ENCODE measurements at regions not wholly inside any gene's neighbourhood (a gene's known extent, or its start where the extent isn't known, plus 50 kb on each side); places are given as distances from the start of the nearest gene placed in this dataset.
"Not testable (repeated sequence)": the region's sequence is repeated elsewhere in the genome, so short reads cannot be mapped to it uniquely, and the experiment has no call there.

- not testable (repeated sequence) for DNase-seq
These were observed 70.2 kb downstream of the ZNF726 start for GRCh38 chr19:23984911-23985310.

GRCh38 chr19:23986623-23987022 lies 71.9 kb downstream of the ZNF726 start:
- no peak for TF ChIP-seq POLR2A (IDR thresholded peaks at IDR 0.05; ENCODE audit: low read length)
- no peak for TF ChIP-seq GATA1 (IDR thresholded peaks at IDR 0.05; ENCODE audit: low read depth, low read length)
- DNase-seq, result no peak

- peak in 1 of 2 experiments; percentile 2 for DNase-seq
- TF ChIP-seq GATA1 (IDR thresholded peaks at IDR 0.05; ENCODE audit: low read depth, low read length), result no peak
- TF ChIP-seq POLR2A (IDR thresholded peaks at IDR 0.05; ENCODE audit: low read length), result no peak
These were observed 76.5 kb downstream of the ZNF726 start for GRCh38 chr19:23991170-23991569.

GRCh38 chr19:23992348-23992747 lies 77.7 kb downstream of the ZNF726 start:
- DNase-seq, result no peak
- TF ChIP-seq POLR2A (IDR thresholded peaks at IDR 0.05; ENCODE audit: low read length) (no peak), GATA1 (IDR thresholded peaks at IDR 0.05; ENCODE audit: low read depth, low read length) (no peak)

GRCh38 chr19:23993440-23993839 lies 78.8 kb downstream of the ZNF726 start:
- DNase-seq, result no peak
- TF ChIP-seq GATA1 (IDR thresholded peaks at IDR 0.05; ENCODE audit: low read depth, low read length), result no peak
- TF ChIP-seq POLR2A (IDR thresholded peaks at IDR 0.05; ENCODE audit: low read length), result no peak

- no peak for TF ChIP-seq POLR2A (IDR thresholded peaks at IDR 0.05; ENCODE audit: low read length)
- no peak for TF ChIP-seq GATA1 (IDR thresholded peaks at IDR 0.05; ENCODE audit: low read depth, low read length)
- DNase-seq, result peak; percentile 9 to 25
These were observed 81.9 kb downstream of the ZNF726 start for GRCh38 chr19:23996549-23996948.

GRCh38 chr19:23998568-23998967 lies 83.9 kb downstream of the ZNF726 start:
- no peak for TF ChIP-seq POLR2A (IDR thresholded peaks at IDR 0.05; ENCODE audit: low read length)
- no peak for TF ChIP-seq GATA1 (IDR thresholded peaks at IDR 0.05; ENCODE audit: low read depth, low read length)

GRCh38 chr19:23999821-24000610 lies 85.3 kb downstream of the ZNF726 start:
- no peak for TF ChIP-seq POLR2A (IDR thresholded peaks at IDR 0.05; ENCODE audit: low read length)
- TF ChIP-seq GATA1 (IDR thresholded peaks at IDR 0.05; ENCODE audit: low read depth, low read length), result no peak
- DNase-seq, result no peak

More at GRCh38 chr19:23998568-23998967, 83.9 kb downstream of the ZNF726 start:
- DNase-seq, result no peak

- TF ChIP-seq POLR2A (IDR thresholded peaks at IDR 0.05; ENCODE audit: low read length), result no peak
- no peak for DNase-seq
These were observed 86.0 kb downstream of the ZNF726 start for GRCh38 chr19:24000656-24001055.

GRCh38 chr19:24002256-24002945 lies 84.6 kb upstream of the ZNF254 start:
- TF ChIP-seq POLR2A (IDR thresholded peaks at IDR 0.05; ENCODE audit: low read length) (no peak), GATA1 (IDR thresholded peaks at IDR 0.05; ENCODE audit: low read depth, low read length) (no peak)
- no peak for DNase-seq

- TF ChIP-seq GATA1 (IDR thresholded peaks at IDR 0.05; ENCODE audit: low read depth, low read length), result no peak
- TF ChIP-seq POLR2A (IDR thresholded peaks at IDR 0.05; ENCODE audit: low read length), result no peak
These were observed 83.5 kb upstream of the ZNF254 start for GRCh38 chr19:24003537-24003936.

GRCh38 chr19:24004166-24004565 lies 82.8 kb upstream of the ZNF254 start:
- no peak for DNase-seq
- TF ChIP-seq POLR2A (IDR thresholded peaks at IDR 0.05; ENCODE audit: low read length) (no peak), GATA1 (IDR thresholded peaks at IDR 0.05; ENCODE audit: low read depth, low read length) (no peak)

More at GRCh38 chr19:24003537-24003936, 83.5 kb upstream of the ZNF254 start:
- DNase-seq, result no peak

GRCh38 chr19:24029941-24030636 lies 56.9 kb upstream of the ZNF254 start:
- no peak for DNase-seq
- TF ChIP-seq POLR2A (IDR thresholded peaks at IDR 0.05; ENCODE audit: low read length) (no peak), GATA1 (IDR thresholded peaks at IDR 0.05; ENCODE audit: low read depth, low read length) (no peak)

GRCh38 chr19:24032651-24033050 lies 54.3 kb upstream of the ZNF254 start:
- peak in 1 of 2 experiments; percentile 11 for DNase-seq

More at GRCh38 chr19:24032651-24033050, 54.3 kb upstream of the ZNF254 start:
- TF ChIP-seq GATA1 (IDR thresholded peaks at IDR 0.05; ENCODE audit: low read depth, low read length) (no peak), POLR2A (IDR thresholded peaks at IDR 0.05; ENCODE audit: low read length) (no peak)
